Spleen (tissue), 11 donors: ENCODE measurements at regions not wholly inside any gene's neighbourhood (a gene's known extent, or its start where the extent isn't known, plus 50 kb on each side); places are given as distances from the start of the nearest gene placed in this dataset.

Experiments
- DNase-seq: peaks from one replicate; pipeline ENCODE4 v3.0.0-alpha.2; 2020
- H3K27ac ChIP-seq, 8 donors: fragments of 200-600 bp; sonication (generic) in 7 of 8; 1 replicate in 4 of 8; 2 replicates in 4 of 8; pipeline versions ENCODE4 v1.5.0 to v1.8.0; 2016 to 2021; ENCODE audit warnings: inconsistent platforms in 4 of 8, mild to moderate bottlenecking in 4 of 8, moderate library complexity in 1 of 8
- H3K27me3 ChIP-seq, 7 donors: fragments of 200-600 bp; sonication (generic) in 6 of 7; replicated peaks in 1 of 7; 1 replicate in 4 of 7; 2 replicates in 3 of 7; pipeline versions ENCODE4 v1.5.0 to v1.8.0; 2016 to 2021; ENCODE audit warnings: inconsistent platforms in 3 of 7, mild to moderate bottlenecking in 1 of 7
- H3K36me3 ChIP-seq, 6 donors: fragments of 200-600 bp; sonication (generic) in 5 of 6; 1 replicate in 4 of 6; 2 replicates in 2 of 6; pipeline versions ENCODE4 v1.5.0 to v1.8.0; 2016 to 2021; ENCODE audit warnings: inconsistent platforms in 2 of 6
- H3K4me1 ChIP-seq, 6 donors: fragments of 200-600 bp; sonication (generic) in 5 of 6; 1 replicate in 3 of 6; 2 replicates in 3 of 6; pipeline versions ENCODE4 v1.5.0 to v1.8.0; 2016 to 2021; ENCODE audit warnings: inconsistent platforms in 3 of 6
- H3K4me3 ChIP-seq, 8 donors: fragments of 200-600 bp; sonication (generic) in 7 of 8; 1 replicate in 4 of 8; 2 replicates in 4 of 8; pipeline versions ENCODE4 v1.5.0 to v1.8.0; 2016 to 2021; ENCODE audit warnings: inconsistent platforms in 4 of 8, mild to moderate bottlenecking in 4 of 8, moderate library complexity in 2 of 8
- H3K9me3 ChIP-seq, 8 donors: fragments of 200-600 bp; sonication (generic) in 7 of 8; 1 replicate in 4 of 8; 2 replicates in 4 of 8; pipeline versions ENCODE4 v1.5.0 to v1.8.0; 2016 to 2021; ENCODE audit warnings: inconsistent platforms in 4 of 8
- CTCF ChIP-seq, 11 experiments: fragments of 200-600 bp in 7 of 11; fragments of 450-650 bp in 4 of 11; sonication (generic) in 4 of 11; IDR thresholded peaks in 8 of 11; conservative IDR thresholded peaks in 3 of 11; 1 replicate in 7 of 11; 2 replicates in 4 of 11; pipeline versions ENCODE4 v1.4.0 to v1.8.0; 2016 to 2021; ENCODE audit warnings: antibody characterized with exemption in 11 of 11, inconsistent platforms in 4 of 11, mild to moderate bottlenecking in 1 of 11
- POLR2A ChIP-seq, 3 donors: fragments of 450-650 bp; IDR thresholded peaks; one replicate each; pipeline ENCODE4 v1.5.1; 2017; ENCODE audit warnings: antibody characterized with exemption in 3 of 3, mild to moderate bottlenecking in 1 of 3
- POLR2AphosphoS5 ChIP-seq, 3 donors: sonication (generic); formaldehyde crosslinking; IDR thresholded peaks; one replicate each; pipeline ENCODE4 v1.5.1; 2017; ENCODE audit warnings: antibody characterized with exemption in 3 of 3
- WGBS, 5 donors: extraction: QIAGEN DNeasy Blood & Tissue Kit in 3 of 5; methylation state at CpG; one replicate each; pipeline versions ENCODE4 v1.1.5 to v1.1.7; 2013 to 2018; 5-methylcytosine and 5-hydroxymethylcytosine counted together
- intact Hi-C: fragments of 100-400 bp; cut with DNase I; formaldehyde crosslinking; loops from one replicate; pipeline ENCODE4 v1.15.0; 2023; ENCODE audit warnings: low total_unique reads
- donor health status: healthy with polysubstance abuse.
- donor health status: DM: no; HTN: no; CAD: no; lungs with moderate emphysema.
- donor health status: DM: no; HTN: no; CAD: no.
- donor health status: Bipolar disorder and iron deficiency.
- donor health status: healthy.
- donor health status: DM: no; HTN: no; CAD: no.
- donor health status: DM: yes; HTN: yes; CAD: no.

DNA sequence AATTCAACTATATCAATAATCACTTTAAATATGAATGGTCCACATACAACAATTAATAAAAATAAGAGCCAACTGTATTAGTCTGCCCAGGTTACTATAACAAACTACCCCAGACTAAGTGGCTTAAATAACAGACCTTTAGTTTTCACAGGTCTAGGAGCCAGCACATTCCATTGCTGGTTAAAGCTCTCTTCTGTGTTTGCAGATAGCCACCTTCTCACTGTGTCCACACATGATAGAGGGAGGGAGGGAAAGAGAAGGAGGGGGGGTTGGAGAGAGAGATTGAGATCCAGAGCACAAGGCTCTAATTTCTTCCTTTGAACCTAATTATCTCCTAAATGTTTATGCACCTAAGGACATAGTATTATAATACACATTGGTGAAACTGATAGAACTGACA, 267.8 kb upstream of the NXPH2 start:
- H3K36me3 ChIP-seq = no peaks in the 10 kb centered on the region
- H3K27ac ChIP-seq = no peak overlapping the region
- H3K4me1 ChIP-seq = no peaks in the 10 kb centered on the region
- no peaks in the 10 kb centered on the region for H3K27me3 ChIP-seq
- intact Hi-C loops = no loop called here
- H3K9me3 ChIP-seq = peaks cover 0 to 7% (median 0%) of the 10 kb centered on the region in 8 donors
- no peak for DNase-seq
- TF ChIP-seq CTCF (IDR thresholded peaks at IDR 0.05 in 8 of 11, conservative IDR thresholded peaks at IDR 0.05 in 3 of 11) = no peak
- no peak for TF ChIP-seq POLR2A (IDR thresholded peaks at IDR 0.05)
- H3K4me3 ChIP-seq = no peak overlapping the region

- TF ChIP-seq CTCF (IDR thresholded peaks at IDR 0.05 in 8 of 11, conservative IDR thresholded peaks at IDR 0.05 in 3 of 11) (no peak), POLR2AphosphoS5 (IDR thresholded peaks at IDR 0.05) (no peak), POLR2A (IDR thresholded peaks at IDR 0.05) (no peak)
- H3K4me3 ChIP-seq = no peak overlapping the region
- H3K9me3 ChIP-seq = peaks cover 0 to 9% (median 0%) of the 10 kb centered on the region in 8 donors
- H3K36me3 ChIP-seq = no peaks in the 10 kb centered on the region
- no peaks in the 10 kb centered on the region for H3K27me3 ChIP-seq
- no peak overlapping the region for H3K27ac ChIP-seq
- no peak for DNase-seq
- intact Hi-C loops = no loop called here
- 58 to 66% (median 65%) methylated on average over 2 of the region's 2 CpGs for WGBS, 5 donors
- no peaks in the 10 kb centered on the region for H3K4me1 ChIP-seq
These were observed 265.3 kb upstream of the NXPH2 start for GRCh38 chr2:139045524-139045923.

GRCh38 chr2:139034064-139034463, 253.9 kb upstream of the NXPH2 start:
- Histone ChIP-seq H3K36me3 (no peaks in the 10 kb centered on the region), H3K27ac (no peak overlapping the region), H3K4me3 (no peak overlapping the region), H3K9me3 (peaks cover 0 to 4% (median 0%) of the 10 kb centered on the region in 8 donors), H3K27me3 (no peaks in the 10 kb centered on the region), H3K4me1 (no peaks in the 10 kb centered on the region)
- intact Hi-C loops = no loop called here
- no peak for DNase-seq
- TF ChIP-seq POLR2AphosphoS5 (IDR thresholded peaks at IDR 0.05) = no peak
- no peak for TF ChIP-seq CTCF (IDR thresholded peaks at IDR 0.05 in 8 of 11, conservative IDR thresholded peaks at IDR 0.05 in 3 of 11)
- no peak for TF ChIP-seq POLR2A (IDR thresholded peaks at IDR 0.05)

DNA sequence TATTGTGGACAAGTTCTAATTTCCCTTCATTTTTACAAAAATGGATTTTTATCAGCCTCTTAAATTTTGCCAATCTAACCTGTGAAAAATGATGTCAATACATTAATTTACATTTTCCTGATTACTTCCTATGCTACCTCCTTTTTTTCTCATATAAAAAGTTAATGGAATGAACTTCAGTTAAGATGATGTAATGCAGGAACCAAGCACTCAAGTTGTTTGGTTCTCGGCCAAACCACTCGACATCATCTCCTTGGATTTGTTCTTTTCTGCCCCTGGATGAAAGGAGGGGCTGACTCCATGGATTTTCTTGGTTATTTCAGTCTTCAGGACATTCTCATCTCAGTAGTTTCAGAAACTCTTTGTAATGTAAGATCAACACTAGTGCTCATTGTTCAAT, 253.1 kb upstream of the NXPH2 start:
- H3K4me1 ChIP-seq = no peaks in the 10 kb centered on the region
- no peak for DNase-seq
- TF ChIP-seq CTCF (IDR thresholded peaks at IDR 0.05 in 8 of 11, conservative IDR thresholded peaks at IDR 0.05 in 3 of 11) (no peak), POLR2A (IDR thresholded peaks at IDR 0.05) (no peak), POLR2AphosphoS5 (IDR thresholded peaks at IDR 0.05) (no peak)
- no peaks in the 10 kb centered on the region for H3K36me3 ChIP-seq
- no peaks in the 10 kb centered on the region for H3K27me3 ChIP-seq
- no peak overlapping the region for H3K27ac ChIP-seq
- intact Hi-C loops = no loop called here
- H3K9me3 ChIP-seq = peaks cover 0 to 5% (median 0%) of the 10 kb centered on the region in 8 donors
- WGBS, 5 donors = 26 to 54% (median 32%) methylated on average over 2 of the region's 2 CpGs
- no peak overlapping the region for H3K4me3 ChIP-seq
